HCT116 (cell line): ENCODE measurements at regions not wholly inside any gene's neighbourhood (a gene's known extent, or its start where the extent isn't known, plus 50 kb on each side); places are given as distances from the start of the nearest gene placed in this dataset.

ENCODE experiments used
- ATAC-seq: fragments of 200-7000 bp; cut with Tn5 transposase; 2 replicates; pipeline ENCODE4 v1.9.1; 2020; ENCODE audit warnings: mild to moderate bottlenecking, moderate library complexity
- BruUV-seq: library from RNA; stranded (reverse); fragments of 400-500 nt; replicated peaks from 2 replicates; lab custom pipeline; 2021; lab: Mats Ljungman, UMichigan
- CTCF ChIA-PET: fragments of 300-600 bp; sonication (Branson Sonifier 250); formaldehyde crosslinking; loops from one replicate; lab custom pipeline; 2021; ENCODE audit warnings: antibody characterized with exemption; lab: Charles Lee
- POLR2A ChIA-PET: fragments of 300-600, 350-600 bp; sonication (Branson Sonifier 250); formaldehyde crosslinking; loops from one replicate; lab custom pipeline; 2021; ENCODE audit warnings: antibody characterized with exemption; lab: Charles Lee
- RAD21 ChIA-PET, 2 experiments: fragments of 300-600 bp; sonication (Branson Sonifier 250); formaldehyde crosslinking; loops; one replicate each; lab custom pipeline; 2023; ENCODE audit warnings: low total read pairs in 2 of 2; ENCODE audit not compliant: uncharacterized antibody in 2 of 2, unreplicated experiment in 2 of 2, low non-redundant PET in 1 of 2; lab: Charles Lee
- DNase-seq: peaks from one replicate; pipeline ENCODE4 v3.0.0-alpha.2; 2010; ENCODE audit warnings: low read depth, low spot score
- H2AFZ ChIP-seq: fragments of 200-600 bp; shearing (Covaris generic), sonication (generic); 2 replicates; pipeline ENCODE4 v1.6.1; 2017; ENCODE audit warnings: low read depth, mixed run types, mixed read lengths, antibody characterized with exemption, low read length; ENCODE audit not compliant: poor library complexity, severe bottlenecking
- H3K27ac ChIP-seq: 2 replicates; pipeline ENCODE4 v1.5.1; 2012; ENCODE audit warnings: low read depth, low read length
- H3K27me3 ChIP-seq: fragments of 200-600 bp; sonication (generic); 2 replicates; pipeline ENCODE4 v1.6.1; 2016; ENCODE audit warnings: mixed run types, low read length, mixed read lengths; ENCODE audit not compliant: insufficient read depth
- H3K36me3 ChIP-seq, 2 experiments: fragments of 200-500 bp in 1 of 2; fragments of 200-600 bp in 1 of 2; sonication (Bioruptor generic) in 1 of 2; sonication (generic) in 1 of 2; 2 replicates each; pipeline versions ENCODE4 v1.5.1 to v1.6.1; 2014 to 2016; ENCODE audit warnings: low read length in 2 of 2, inconsistent platforms in 1 of 2, mixed read lengths in 1 of 2, mixed run types in 1 of 2; ENCODE audit not compliant: insufficient read depth in 2 of 2, control insufficient read depth in 1 of 2
- H3K4me1 ChIP-seq, 2 experiments: fragments of 200-600 bp in 1 of 2; sonication (generic) in 1 of 2; 2 replicates each; pipeline versions ENCODE4 v1.5.1 to v1.6.1; 2012 to 2017; ENCODE audit warnings: low read length in 2 of 2, inconsistent platforms in 1 of 2, mild to moderate bottlenecking in 1 of 2, mixed read lengths in 1 of 2, mixed run types in 1 of 2, moderate library complexity in 1 of 2; ENCODE audit not compliant: insufficient read depth in 2 of 2, control insufficient read depth in 1 of 2
- H3K4me2 ChIP-seq: fragments of 200-600 bp; sonication (generic); 2 replicates; pipeline ENCODE4 v1.6.1; 2017; ENCODE audit warnings: mixed run types, low read length, mixed read lengths
- H3K4me3 ChIP-seq, 2 experiments: fragments of 200-600 bp in 1 of 2; sonication (generic) in 1 of 2; replicated peaks in 1 of 2; 2 replicates each; pipeline ENCODE4 v1.5.1; 2011 to 2016; ENCODE audit warnings: low read length in 2 of 2, control low read depth in 1 of 2, low read depth in 1 of 2, mild to moderate bottlenecking in 1 of 2, mixed read lengths in 1 of 2, mixed run types in 1 of 2
- H3K79me2 ChIP-seq: fragments of 200-600 bp; sonication (generic); 2 replicates; pipeline ENCODE4 v1.6.1; 2017; ENCODE audit warnings: mild to moderate bottlenecking, mixed run types, low read length, moderate library complexity, mixed read lengths; ENCODE audit not compliant: insufficient read depth
- H3K9ac ChIP-seq: fragments of 200-600 bp; sonication (generic); 2 replicates; pipeline ENCODE4 v1.6.1; 2016; ENCODE audit warnings: low read length, mixed read lengths
- H3K9me2 ChIP-seq: fragments of 200-600 bp; sonication (generic), shearing (Covaris generic); 2 replicates; pipeline ENCODE4 v1.6.1; 2017; ENCODE audit warnings: mixed run types, mild to moderate bottlenecking, moderate library complexity; ENCODE audit not compliant: insufficient read depth
- H3K9me3 ChIP-seq, 2 experiments: fragments of 200-500 bp in 1 of 2; fragments of 200-600 bp in 1 of 2; sonication (Bioruptor generic) in 1 of 2; sonication (generic) in 1 of 2; 2 replicates each; pipeline ENCODE4 v1.6.1; 2014 to 2017; ENCODE audit warnings: low read length in 2 of 2, mixed read lengths in 2 of 2, inconsistent platforms in 1 of 2, low read depth in 1 of 2, mild to moderate bottlenecking in 1 of 2, mixed run types in 1 of 2, moderate library complexity in 1 of 2; ENCODE audit not compliant: control insufficient read depth in 1 of 2, insufficient read depth in 1 of 2
- H4K20me1 ChIP-seq: fragments of 200-600 bp; sonication (generic), shearing (Covaris generic); 2 replicates; pipeline ENCODE4 v1.6.1; 2017; ENCODE audit warnings: mixed run types, mild to moderate bottlenecking, moderate library complexity; ENCODE audit not compliant: insufficient read depth
- ATF3 ChIP-seq: IDR thresholded peaks from 2 replicates; pipeline ENCODE4 v1.6.1; 2012
- CBX3 ChIP-seq: IDR thresholded peaks from 2 replicates; pipeline ENCODE4 v1.6.1; 2012; ENCODE audit warnings: low read depth
- CTCF ChIP-seq, 3 experiments: fragments of 200-600 bp in 1 of 3; sonication (generic) in 1 of 3; IDR thresholded peaks in 2 of 3; conservative IDR thresholded peaks in 1 of 3; 2 replicates each; pipeline ENCODE4 v1.5.1; 2012 to 2017; ENCODE audit warnings: low read depth in 2 of 3, low read length in 2 of 3, antibody characterized with exemption in 1 of 3, borderline replicate concordance in 1 of 3, control low read depth in 1 of 3, mild to moderate bottlenecking in 1 of 3, mixed read lengths in 1 of 3, mixed run types in 1 of 3, moderate library complexity in 1 of 3; ENCODE audit not compliant: insufficient read depth in 1 of 3
- ELF1 ChIP-seq: IDR thresholded peaks from 2 replicates; pipeline ENCODE4 v1.6.1; 2012; ENCODE audit warnings: low read depth, borderline replicate concordance
- EZH2 ChIP-seq: fragments of 200-600 bp; sonication (generic); IDR thresholded peaks from 2 replicates; pipeline ENCODE4 v1.6.1; 2017; ENCODE audit warnings: antibody characterized with exemption, mixed run types
- EZH2phosphoT487 ChIP-seq: fragments of 200-600 bp; IDR thresholded peaks from 2 replicates; pipeline ENCODE4 v1.6.1; 2018; ENCODE audit warnings: antibody characterized with exemption, borderline replicate concordance
- JUND ChIP-seq: IDR thresholded peaks from 2 replicates; pipeline ENCODE4 v1.6.1; 2012
- POLR2A ChIP-seq: IDR thresholded peaks from 2 replicates; pipeline ENCODE4 v1.7.0; 2011; ENCODE audit warnings: borderline replicate concordance; ENCODE audit not compliant: insufficient read depth, insufficient read length; ENCODE audit errors: extremely low read depth
- RAD21 ChIP-seq: IDR thresholded peaks from 2 replicates; pipeline ENCODE4 v1.6.1; 2012; ENCODE audit warnings: low read depth, mild to moderate bottlenecking
- SIN3A ChIP-seq: IDR thresholded peaks from 2 replicates; pipeline ENCODE4 v1.6.1; 2012; ENCODE audit warnings: low read depth
- SRF ChIP-seq: IDR thresholded peaks from 2 replicates; pipeline ENCODE4 v1.6.1; 2012; ENCODE audit warnings: low read depth
- ZBTB33 ChIP-seq: IDR thresholded peaks from 2 replicates; pipeline ENCODE4 v1.6.1; 2011; ENCODE audit warnings: mild to moderate bottlenecking, low read length, moderate library complexity; ENCODE audit not compliant: insufficient replicate concordance; ENCODE audit errors: extremely low read depth
- ZFX ChIP-seq: fragments of 450-650 bp; IDR thresholded peaks from 2 replicates; pipeline ENCODE4 v1.6.1; 2017
- intact Hi-C: fragments of 100-400 bp; cut with micrococcal nuclease; formaldehyde crosslinking; loops from 2 replicates; pipeline ENCODE4 v1.10.0; 2022
- TF ChIP-seq, protein P1 (sequence below): IDR thresholded peaks from 2 replicates; pipeline ENCODE4 v1.6.1; 2012
- TF ChIP-seq, protein P2 (sequence below): IDR thresholded peaks from 2 replicates; pipeline ENCODE4 v1.6.1; 2012; ENCODE audit warnings: low read depth

DNA sequence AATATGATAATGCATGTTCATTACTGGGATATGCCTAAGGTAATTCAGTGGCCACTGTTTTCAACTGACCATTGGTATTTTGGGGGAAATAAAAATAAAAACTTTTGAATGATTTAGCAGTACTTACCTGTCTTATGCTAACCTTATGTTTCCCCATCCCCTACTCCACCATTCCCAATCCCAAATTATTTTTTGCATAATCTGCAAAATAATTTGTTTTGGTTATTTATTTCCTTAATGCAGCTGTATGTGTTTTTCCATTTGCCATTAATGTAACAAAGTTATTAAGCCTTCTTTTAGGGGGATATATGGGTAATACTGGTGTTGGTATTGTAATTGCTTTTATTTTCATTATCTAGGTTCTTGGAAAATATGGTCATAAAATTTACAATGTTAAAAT is 213.9 kb upstream of the GULP1 start:
- ATAC-seq (no peak), DNase-seq (no peak)
- Histone ChIP-seq H3K9ac (no peak overlapping the region), H3K4me2 (no peak overlapping the region), H3K27me3 (no peaks in the 10 kb centered on the region), H4K20me1 (no peaks in the 10 kb centered on the region), H3K27ac (no peak overlapping the region), H3K36me3 (no peaks in the 10 kb centered on the region), H3K79me2 (no peaks in the 10 kb centered on the region), H2AFZ (no peak overlapping the region), H3K4me1 (no peaks in the 10 kb centered on the region), H3K4me3 (no peak overlapping the region), H3K9me3 (no peaks in the 10 kb centered on the region), H3K9me2 (no peaks in the 10 kb centered on the region)
- no peak for TF ChIP-seq POLR2A
- TF ChIP-seq ELF1: no peak
- no peak for TF ChIP-seq EZH2
- TF ChIP-seq SIN3A: no peak
- CTCF ChIA-PET: no interaction called here
- no TSS peak for BruUV-seq
- POLR2A ChIA-PET: no interaction called here
- intact Hi-C loops: no loop called here
- RAD21 ChIA-PET: no interaction called here

DNA sequence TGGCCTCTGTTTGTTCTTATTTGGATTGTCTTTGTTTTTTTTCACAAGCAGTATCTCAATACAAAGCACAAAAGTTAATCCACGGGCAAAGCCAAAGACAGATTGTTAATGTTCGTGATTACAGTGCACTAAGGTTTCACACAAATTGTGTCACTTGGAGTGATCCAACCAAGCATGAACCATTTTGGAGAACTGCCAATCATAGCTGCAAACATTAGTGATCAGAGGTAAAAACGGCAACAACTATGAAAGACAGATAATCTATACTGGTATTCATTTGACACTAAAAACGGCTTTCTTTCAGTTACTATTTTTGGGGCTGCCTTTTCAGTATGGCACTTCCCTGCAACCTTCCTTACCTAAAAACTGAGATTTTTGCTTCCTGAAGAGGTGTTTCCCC is 213.1 kb upstream of the GULP1 start:
- ChIA-PET CTCF (no interaction called here), RAD21 (no interaction called here), POLR2A (no interaction called here)
- Histone ChIP-seq H2AFZ (no peak overlapping the region), H3K4me1 (no peaks in the 10 kb centered on the region), H3K4me2 (no peak overlapping the region), H3K79me2 (no peaks in the 10 kb centered on the region), H3K27ac (no peak overlapping the region), H3K27me3 (no peaks in the 10 kb centered on the region), H4K20me1 (no peaks in the 10 kb centered on the region), H3K9ac (no peak overlapping the region), H3K9me3 (no peaks in the 10 kb centered on the region), H3K9me2 (no peaks in the 10 kb centered on the region), H3K36me3 (no peaks in the 10 kb centered on the region), H3K4me3 (no peak overlapping the region)
- BruUV-seq: no TSS peak
- ATAC-seq (no peak), DNase-seq (no peak)
- intact Hi-C loops: no loop called here
- TF ChIP-seq CTCF (IDR thresholded peaks at IDR 0.05 in 2 of 3, conservative IDR thresholded peaks at IDR 0.05 in 1 of 3; ENCODE audit: borderline replicate concordance in 1 of 3, insufficient read depth in 1 of 3, low read depth in 2 of 3, low read length in 2 of 3) (no peak), ZBTB33 (no peak), POLR2A (no peak), CBX3 (no peak), JUND (no peak), ZFX (no peak), RAD21 (no peak), SRF (no peak), EZH2phosphoT487 (no peak), ATF3 (no peak)
- TF ChIP-seq, protein P1, sequence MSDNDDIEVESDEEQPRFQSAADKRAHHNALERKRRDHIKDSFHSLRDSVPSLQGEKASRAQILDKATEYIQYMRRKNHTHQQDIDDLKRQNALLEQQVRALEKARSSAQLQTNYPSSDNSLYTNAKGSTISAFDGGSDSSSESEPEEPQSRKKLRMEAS: no peak
- TF ChIP-seq, protein P2, sequence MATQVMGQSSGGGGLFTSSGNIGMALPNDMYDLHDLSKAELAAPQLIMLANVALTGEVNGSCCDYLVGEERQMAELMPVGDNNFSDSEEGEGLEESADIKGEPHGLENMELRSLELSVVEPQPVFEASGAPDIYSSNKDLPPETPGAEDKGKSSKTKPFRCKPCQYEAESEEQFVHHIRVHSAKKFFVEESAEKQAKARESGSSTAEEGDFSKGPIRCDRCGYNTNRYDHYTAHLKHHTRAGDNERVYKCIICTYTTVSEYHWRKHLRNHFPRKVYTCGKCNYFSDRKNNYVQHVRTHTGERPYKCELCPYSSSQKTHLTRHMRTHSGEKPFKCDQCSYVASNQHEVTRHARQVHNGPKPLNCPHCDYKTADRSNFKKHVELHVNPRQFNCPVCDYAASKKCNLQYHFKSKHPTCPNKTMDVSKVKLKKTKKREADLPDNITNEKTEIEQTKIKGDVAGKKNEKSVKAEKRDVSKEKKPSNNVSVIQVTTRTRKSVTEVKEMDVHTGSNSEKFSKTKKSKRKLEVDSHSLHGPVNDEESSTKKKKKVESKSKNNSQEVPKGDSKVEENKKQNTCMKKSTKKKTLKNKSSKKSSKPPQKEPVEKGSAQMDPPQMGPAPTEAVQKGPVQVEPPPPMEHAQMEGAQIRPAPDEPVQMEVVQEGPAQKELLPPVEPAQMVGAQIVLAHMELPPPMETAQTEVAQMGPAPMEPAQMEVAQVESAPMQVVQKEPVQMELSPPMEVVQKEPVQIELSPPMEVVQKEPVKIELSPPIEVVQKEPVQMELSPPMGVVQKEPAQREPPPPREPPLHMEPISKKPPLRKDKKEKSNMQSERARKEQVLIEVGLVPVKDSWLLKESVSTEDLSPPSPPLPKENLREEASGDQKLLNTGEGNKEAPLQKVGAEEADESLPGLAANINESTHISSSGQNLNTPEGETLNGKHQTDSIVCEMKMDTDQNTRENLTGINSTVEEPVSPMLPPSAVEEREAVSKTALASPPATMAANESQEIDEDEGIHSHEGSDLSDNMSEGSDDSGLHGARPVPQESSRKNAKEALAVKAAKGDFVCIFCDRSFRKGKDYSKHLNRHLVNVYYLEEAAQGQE: no peak
